HepG2 (cell line): ENCODE measurements at regions not wholly inside any gene's neighbourhood (a gene's known extent, or its start where the extent isn't known, plus 50 kb on each side); places are given as distances from the start of the nearest gene placed in this dataset.

Experiments
- ATAC-seq: fragments of 200-7000 bp; cut with Tn5 transposase; 3 replicates; pipeline ENCODE4 v1.9.1; 2020; ENCODE audit warnings: mild to moderate bottlenecking, moderate library complexity
- BruUV-seq: library from RNA; stranded (reverse); fragments of 400-500 nt; replicated peaks from 2 replicates; lab custom pipeline; 2021; lab: Mats Ljungman, UMichigan
- CTCF ChIA-PET: fragments of 300-600 bp; formaldehyde crosslinking; extraction: SDS; loops from one replicate; lab custom pipeline; 2021; ENCODE audit warnings: low total read pairs, inconsistent platforms, low intra/inter-chr PET ratio; lab: Yijun Ruan, JAX
- POLR2A ChIA-PET: fragments of 350-600 bp; sonication (Branson Sonifier 250); formaldehyde crosslinking; loops from one replicate; lab custom pipeline; 2020; ENCODE audit warnings: antibody characterized with exemption, inconsistent platforms; lab: Yijun Ruan, JAX
- DNase-seq: peaks from one replicate; pipeline ENCODE4 v3.0.0-alpha.2; 2015; ENCODE audit warnings: low spot score
- FAIRE-seq: peaks from 3 replicates; lab custom pipeline; 2011; peaks lifted over from hg19 to GRCh38; lab: Jason Lieb, UNC
- H2AFZ ChIP-seq: one replicate; pipeline ENCODE4 v1.6.1; 2011; ENCODE audit warnings: low read length, inconsistent platforms
- H3K27ac ChIP-seq: fragments of 300-600 bp; 3 replicates; pipeline ENCODE4 v1.8.0; 2011; ENCODE audit warnings: mixed run types, mild to moderate bottlenecking, mixed read lengths, low read length, inconsistent platforms; ENCODE audit not compliant: insufficient read depth; ENCODE audit errors: extremely low read length
- H3K27me3 ChIP-seq, 2 experiments: fragments of 200-600 bp in 1 of 2; 2 replicates in 1 of 2; 3 replicates in 1 of 2; pipeline versions ENCODE4 v1.6.0 to v1.8.0; 2011; ENCODE audit warnings: low read length in 2 of 2, mild to moderate bottlenecking in 2 of 2, moderate library complexity in 2 of 2, inconsistent platforms in 1 of 2; ENCODE audit not compliant: insufficient read depth in 2 of 2, control insufficient read depth in 1 of 2
- H3K36me3 ChIP-seq, 2 experiments: fragments of 200-600 bp in 1 of 2; replicated peaks in 1 of 2; 2 replicates in 1 of 2; 3 replicates in 1 of 2; pipeline versions ENCODE4 v1.5.1 to v1.8.0; 2011; ENCODE audit warnings: low read length in 2 of 2, inconsistent platforms in 1 of 2; ENCODE audit not compliant: insufficient read depth in 2 of 2, control insufficient read depth in 1 of 2
- H3K4me1 ChIP-seq: 2 replicates; pipeline ENCODE4 v1.5.1; 2012; ENCODE audit warnings: low read length, inconsistent platforms; ENCODE audit not compliant: insufficient read depth
- H3K4me2 ChIP-seq: 2 replicates; pipeline ENCODE4 v1.6.0; 2011; ENCODE audit warnings: low read depth, low read length, inconsistent platforms
- H3K4me3 ChIP-seq, 3 experiments: fragments of 200-600 bp in 1 of 3; sonication (generic), shearing (Covaris generic) in 1 of 3; replicated peaks in 1 of 3; 2 replicates each; pipeline ENCODE4 v1.5.1; 2011 to 2016; ENCODE audit warnings: low read length in 3 of 3, inconsistent platforms in 2 of 3, low read depth in 2 of 3, mild to moderate bottlenecking in 2 of 3, control low read depth in 1 of 3, mixed read lengths in 1 of 3; ENCODE audit not compliant: insufficient read depth in 1 of 3
- H3K79me2 ChIP-seq: one replicate; pipeline ENCODE4 v1.6.1; 2011; ENCODE audit warnings: low read length, inconsistent platforms; ENCODE audit not compliant: insufficient read depth
- H3K9ac ChIP-seq: 2 replicates; pipeline ENCODE4 v1.6.0; 2011; ENCODE audit warnings: mild to moderate bottlenecking, low read depth, low read length, inconsistent platforms; ENCODE audit not compliant: insufficient read depth
- H3K9me3 ChIP-seq: 2 replicates; pipeline ENCODE4 v1.5.1; 2012; ENCODE audit warnings: mild to moderate bottlenecking, low read length
- H4K20me1 ChIP-seq: 2 replicates; pipeline ENCODE4 v1.6.0; 2011; ENCODE audit warnings: inconsistent platforms, mild to moderate bottlenecking, low read length, moderate library complexity; ENCODE audit not compliant: insufficient read depth
- ATF7 ChIP-seq, 2 experiments: fragments of 450-650 bp in 1 of 2; sonication (generic) in 1 of 2; formaldehyde crosslinking in 1 of 2; IDR thresholded peaks; 2 replicates each; pipeline versions ENCODE4 v1.4.0 to v1.6.1; 2016 to 2020; ENCODE audit warnings: antibody characterized with exemption in 1 of 2, mild to moderate bottlenecking in 1 of 2, missing genetic modification reagents in 1 of 2
- CHCHD3 ChIP-seq: sonication (generic); formaldehyde crosslinking; IDR thresholded peaks from 2 replicates; pipeline ENCODE4 v1.8.0; 2022; ENCODE audit warnings: mild to moderate bottlenecking, missing genetic modification reagents, moderate library complexity
- CREB1 ChIP-seq, 2 experiments: fragments of 450-650 bp in 1 of 2; IDR thresholded peaks; 2 replicates each; pipeline ENCODE4 v1.6.1; 2016 to 2017; ENCODE audit warnings: control low read depth in 1 of 2, mild to moderate bottlenecking in 1 of 2, missing compliant biosample characterization in 1 of 2, missing genetic modification characterization in 1 of 2
- MED13 ChIP-seq: sonication (generic); formaldehyde crosslinking; IDR thresholded peaks from 2 replicates; pipeline ENCODE4 v1.5.0; 2020; ENCODE audit warnings: missing genetic modification reagents
- NFE2L1 ChIP-seq: sonication (generic); formaldehyde crosslinking; IDR thresholded peaks from 2 replicates; pipeline ENCODE4 v1.4.0; 2020; ENCODE audit warnings: missing genetic modification reagents, mild to moderate bottlenecking, borderline replicate concordance
- ZNF850 ChIP-seq: sonication (generic); formaldehyde crosslinking; conservative IDR thresholded peaks from 2 replicates; pipeline ENCODE4 v1.9.0; 2021; ENCODE audit warnings: mild to moderate bottlenecking, missing genetic modification reagents
- WGBS: methylation state at CpG from one replicate; pipeline ENCODE4 v1.1.6; 2017; ENCODE audit warnings: low lambda C conversion rate; 5-methylcytosine and 5-hydroxymethylcytosine counted together
- in situ Hi-C: cut with HindIII; loops from 2 replicates; pipeline ENCODE4 v1.10.0; 2017; ENCODE audit warnings: low pct_unique_long_range_greater_than_20kb; ENCODE audit not compliant: extremely low pct_ligation_motif_present
- intact Hi-C: fragments of 100-400 bp; cut with micrococcal nuclease; formaldehyde crosslinking; loops from one replicate; pipeline ENCODE4 v1.10.0; 2022; ENCODE audit not compliant: unreplicated experiment
- TF ChIP-seq, protein P1 (sequence below): IDR thresholded peaks from 2 replicates; pipeline ENCODE4 v1.6.1; 2016

DNA sequence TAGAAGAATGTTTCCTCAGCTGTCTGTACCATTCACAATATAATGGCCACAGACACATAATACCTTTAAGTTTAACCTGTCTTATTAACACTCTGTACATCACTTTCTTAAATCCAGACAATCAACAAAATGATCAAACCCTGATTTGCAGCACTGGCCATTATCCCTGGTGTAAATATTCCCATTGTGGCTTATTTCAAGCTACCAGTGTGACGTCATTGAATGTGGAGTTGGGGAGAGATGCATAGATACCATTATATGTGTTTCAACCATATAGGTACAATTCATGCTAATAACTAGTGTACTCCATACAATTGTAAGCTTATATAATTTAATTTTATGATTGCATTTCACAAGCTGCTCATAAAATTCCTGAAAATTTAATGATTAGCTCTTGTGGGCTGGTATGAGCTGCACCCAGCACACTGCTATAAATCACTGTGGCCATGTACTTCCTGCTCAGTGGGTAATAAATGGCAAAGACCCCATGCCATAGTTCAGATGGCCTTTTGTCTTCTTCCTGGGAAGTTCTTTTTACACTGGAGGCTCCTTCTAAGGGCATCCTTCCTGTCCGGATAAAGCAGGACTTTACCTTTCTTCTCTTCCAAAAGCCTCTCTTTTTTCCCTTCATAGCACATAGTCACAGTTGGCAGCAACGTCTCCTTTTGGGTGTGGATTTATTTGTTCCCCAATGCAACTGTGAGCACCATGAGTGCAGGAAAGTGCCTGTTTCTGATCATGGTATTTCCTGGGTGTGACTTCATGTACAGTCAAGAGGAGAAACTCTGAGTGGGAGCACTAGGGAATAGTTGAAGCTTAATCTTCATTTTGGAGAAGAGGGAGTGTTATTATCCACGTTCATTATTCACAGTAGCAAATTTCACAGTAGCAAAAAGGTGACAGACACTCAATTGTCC, 87.8 kb downstream of the MIAT start:
- H3K4me3 ChIP-seq: no peak overlapping the region
- POLR2A ChIA-PET: no interaction called here
- no peak overlapping the region for H3K27ac ChIP-seq
- no peaks in the 10 kb centered on the region for H3K79me2 ChIP-seq
- ATAC-seq (no peak), DNase-seq (no peak), FAIRE-seq (no peak)
- peaks cover 23% of the 10 kb centered on the region; the same call in 1 of the 2 replicates for H3K4me1 ChIP-seq
- WGBS: under 1% methylated on average over 4 of the region's 4 CpGs
- in situ Hi-C loops (no loop called here), intact Hi-C loops (no loop called here)
- no peaks in the 10 kb centered on the region for H3K36me3 ChIP-seq
- H4K20me1 ChIP-seq: no peaks in the 10 kb centered on the region
- H3K27me3 ChIP-seq: peaks cover 2 to 6% of the 10 kb centered on the region in 2 experiments; a peak in 2 of 5 replicates
- H3K4me2 ChIP-seq: no peak overlapping the region
- H3K9me3 ChIP-seq: no peaks in the 10 kb centered on the region
- no peak overlapping the region for H2AFZ ChIP-seq
- TF ChIP-seq CHCHD3 (CRISPR knock-in tag) (no peak), CREB1 (IDR thresholded peaks at IDR 0.05) (peak; percentile 93), CREB1 (CRISPR knock-in tag; IDR thresholded peaks at IDR 0.05) (no peak), ATF7 (IDR thresholded peaks at IDR 0.05) (peak; percentile 92), ATF7 (CRISPR knock-in tag; IDR thresholded peaks at IDR 0.05) (no peak)
- CTCF ChIA-PET: no interaction called here
- BruUV-seq: no TSS peak
- H3K9ac ChIP-seq: no peak overlapping the region

DNA sequence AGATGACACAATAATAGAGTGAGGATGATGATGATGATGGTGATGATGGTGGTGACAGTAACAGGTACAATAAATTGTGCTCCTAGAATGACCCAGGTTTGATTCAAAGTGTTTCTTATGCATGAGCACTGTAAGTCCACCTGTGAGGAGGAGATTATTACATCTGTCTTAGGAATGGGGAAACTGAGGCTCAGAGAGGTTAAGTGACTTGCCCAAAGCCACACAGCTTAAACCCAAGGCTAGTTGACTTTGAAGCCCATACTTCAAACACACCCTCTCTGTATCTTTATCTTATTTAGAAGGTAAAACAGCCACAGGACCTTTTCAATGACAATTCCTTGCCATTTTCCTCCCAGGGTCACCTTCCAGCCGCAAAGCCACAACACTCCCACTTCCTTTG, 88.9 kb downstream of the MIAT start:
- no peak for FAIRE-seq
- intact Hi-C loops: no loop called here
- Histone ChIP-seq H3K4me3 (no peak overlapping the region), H3K9me3 (no peaks in the 10 kb centered on the region), H3K27ac (no peak overlapping the region), H3K79me2 (no peaks in the 10 kb centered on the region), H3K36me3 (no peaks in the 10 kb centered on the region), H3K4me2 (no peak overlapping the region), H3K9ac (no peak overlapping the region), H2AFZ (no peak overlapping the region), H3K4me1 (peaks cover 23% of the 10 kb centered on the region; the same call in 1 of the 2 replicates), H3K27me3 (peaks cover 0 to 6% of the 10 kb centered on the region in 2 experiments; a peak in 2 of 5 replicates), H4K20me1 (no peaks in the 10 kb centered on the region)
- POLR2A ChIA-PET: no interaction called here
- CTCF ChIA-PET: no interaction called here
- no peak for TF ChIP-seq ZNF850 (CRISPR knock-in tag)
- TF ChIP-seq CREB1 (IDR thresholded peaks at IDR 0.05): 0 out of 2 replicates have a peak, but pooled peaks have one; percentile 17
- no peak for TF ChIP-seq CREB1 (CRISPR knock-in tag; IDR thresholded peaks at IDR 0.05)
- no peak for TF ChIP-seq MED13 (CRISPR knock-in tag)
- TF ChIP-seq, protein P1, sequence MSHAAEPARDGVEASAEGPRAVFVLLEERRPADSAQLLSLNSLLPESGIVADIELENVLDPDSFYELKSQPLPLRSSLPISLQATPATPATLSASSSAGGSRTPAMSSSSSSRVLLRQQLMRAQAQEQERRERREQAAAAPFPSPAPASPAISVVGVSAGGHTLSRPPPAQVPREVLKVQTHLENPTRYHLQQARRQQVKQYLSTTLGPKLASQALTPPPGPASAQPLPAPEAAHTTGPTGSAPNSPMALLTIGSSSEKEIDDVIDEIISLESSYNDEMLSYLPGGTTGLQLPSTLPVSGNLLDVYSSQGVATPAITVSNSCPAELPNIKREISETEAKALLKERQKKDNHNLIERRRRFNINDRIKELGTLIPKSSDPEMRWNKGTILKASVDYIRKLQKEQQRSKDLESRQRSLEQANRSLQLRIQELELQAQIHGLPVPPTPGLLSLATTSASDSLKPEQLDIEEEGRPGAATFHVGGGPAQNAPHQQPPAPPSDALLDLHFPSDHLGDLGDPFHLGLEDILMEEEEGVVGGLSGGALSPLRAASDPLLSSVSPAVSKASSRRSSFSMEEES: no peak
- TF ChIP-seq NFE2L1 (CRISPR knock-in tag): no peak
- BruUV-seq: no TSS peak
- no peak for DNase-seq
- in situ Hi-C loops: no loop called here
- ATAC-seq: no peak
- WGBS: 11% methylated on average over 1 of the region's 1 CpG
